NAMALWA (cell line): ENCODE measurements at regions not wholly inside any gene's neighbourhood (a gene's known extent, or its start where the extent isn't known, plus 50 kb on each side); places are given as distances from the start of the nearest gene placed in this dataset.
"Not testable (repeated sequence)": the region's sequence is repeated elsewhere in the genome, so short reads cannot be mapped to it uniquely, and the experiment has no call there.

Experiments used
- DNase-seq: peaks from one replicate; pipeline ENCODE4 v3.0.0-alpha.2; 2015; ENCODE audit warnings: low spot score

GRCh38 chr6:167408235-167408869 lies 83.5 kb downstream of the TTLL2 start:
- DNase-seq, result no peak

- DNase-seq, result no peak
Measured at GRCh38 chr6:167409079-167409478, 84.2 kb downstream of the TTLL2 start.

- no peak for DNase-seq
Measured at GRCh38 chr6:167409694-167410093, 84.8 kb downstream of the TTLL2 start.

- no peak for DNase-seq
Measured at GRCh38 chr6:167410462-167410861, 85.6 kb downstream of the TTLL2 start.

GRCh38 chr6:167412506-167412905 lies 87.6 kb downstream of the TTLL2 start:
- no peak for DNase-seq

- DNase-seq, result no peak
Measured at GRCh38 chr6:167415441-167415961, 90.6 kb downstream of the TTLL2 start.

- no peak for DNase-seq
Measured at GRCh38 chr6:167416676-167417430, 92.0 kb downstream of the TTLL2 start.

- no peak for DNase-seq
Measured at GRCh38 chr6:167420177-167420576, 95.3 kb downstream of the TTLL2 start.

- no peak for DNase-seq
Measured at GRCh38 chr6:167420858-167421766, 96.2 kb downstream of the TTLL2 start.

GRCh38 chr6:167421944-167422343 lies 97.1 kb downstream of the TTLL2 start:
- not testable (repeated sequence) for DNase-seq

GRCh38 chr6:167422934-167423333 lies 98.0 kb downstream of the TTLL2 start:
- DNase-seq, result no peak

GRCh38 chr6:167424060-167424673 lies 99.3 kb downstream of the TTLL2 start:
- no peak for DNase-seq

- DNase-seq, result no peak
Measured at GRCh38 chr6:167424700-167425099, 99.8 kb downstream of the TTLL2 start.

GRCh38 chr6:167426084-167426483 lies 101.2 kb downstream of the TTLL2 start:
- DNase-seq, result no peak

- no peak for DNase-seq
Measured at GRCh38 chr6:167426651-167427050, 101.8 kb downstream of the TTLL2 start.

- DNase-seq, result no peak
Measured at GRCh38 chr6:167428664-167429333, 103.9 kb downstream of the TTLL2 start.

GRCh38 chr6:167429353-167429752 lies 104.5 kb downstream of the TTLL2 start:
- no peak for DNase-seq

- DNase-seq, result no peak
Measured at GRCh38 chr6:167435209-167435728, 110.4 kb downstream of the TTLL2 start.

GRCh38 chr6:167437888-167438484 lies 113.1 kb downstream of the TTLL2 start:
- no peak for DNase-seq

- no peak for DNase-seq
Measured at GRCh38 chr6:167441715-167442206, 116.9 kb downstream of the TTLL2 start.

- DNase-seq, result no peak
Measured at GRCh38 chr6:167442245-167442644, 117.4 kb downstream of the TTLL2 start.
